Gastroesophageal sphincter (tissue), 4 donors: ENCODE measurements at regions not wholly inside any gene's neighbourhood (a gene's known extent, or its start where the extent isn't known, plus 50 kb on each side); places are given as distances from the start of the nearest gene placed in this dataset.

Experiments used
- ATAC-seq: fragments of 150-250 bp; one replicate; pipeline ENCODE4 v1.9.1; 2016; ENCODE audit warnings: mild to moderate bottlenecking, moderate library complexity
- H3K27ac ChIP-seq, 4 donors: fragments of 200-600 bp; sonication (generic) in 3 of 4; 1 replicate in 3 of 4; 2 replicates in 1 of 4; pipeline ENCODE4 v1.5.1; 2016 to 2019
- H3K27me3 ChIP-seq: fragments of 200-600 bp; sonication (generic); one replicate; pipeline ENCODE4 v1.5.1; 2019
- H3K36me3 ChIP-seq, 2 donors: fragments of 200-600 bp; sonication (generic); one replicate each; pipeline ENCODE4 v1.5.1; 2019; ENCODE audit warnings: control low read depth in 1 of 2
- H3K4me1 ChIP-seq, 3 donors: fragments of 200-600 bp; sonication (generic); 1 replicate in 2 of 3; 2 replicates in 1 of 3; pipeline ENCODE4 v1.5.1; 2016 to 2019; ENCODE audit warnings: control low read depth in 2 of 3
- H3K4me3 ChIP-seq, 2 donors: fragments of 200-600 bp; sonication (generic); one replicate each; pipeline ENCODE4 v1.5.1; 2019; ENCODE audit warnings: mild to moderate bottlenecking in 1 of 2, moderate library complexity in 1 of 2
- H3K9me3 ChIP-seq, 3 donors: fragments of 200-600 bp; sonication (generic); one replicate each; pipeline ENCODE4 v1.5.1; 2017 to 2019; ENCODE audit warnings: control low read depth in 2 of 3
- CTCF ChIP-seq, 4 experiments: fragments of 200-600 bp in 2 of 4; fragments of 450-650 bp in 2 of 4; sonication (generic) in 1 of 4; IDR thresholded peaks; one replicate each; pipeline ENCODE4 v1.5.1; 2017 to 2019; ENCODE audit warnings: antibody characterized with exemption in 4 of 4, mild to moderate bottlenecking in 2 of 4, moderate library complexity in 2 of 4
- EP300 ChIP-seq: sonication (generic); formaldehyde crosslinking; IDR thresholded peaks from one replicate; pipeline ENCODE4 v1.6.1; 2017; ENCODE audit warnings: antibody characterized with exemption, mild to moderate bottlenecking
- POLR2A ChIP-seq, 2 donors: fragments of 450-650 bp; IDR thresholded peaks; one replicate each; pipeline ENCODE4 v1.6.1; 2017; ENCODE audit warnings: antibody characterized with exemption in 2 of 2, mild to moderate bottlenecking in 2 of 2, moderate library complexity in 1 of 2
- POLR2AphosphoS5 ChIP-seq: sonication (generic); formaldehyde crosslinking; IDR thresholded peaks from one replicate; pipeline ENCODE4 v1.6.1; 2017; ENCODE audit warnings: antibody characterized with exemption
- WGBS, 2 donors: methylation state at CpG; one replicate each; pipeline ENCODE4 v1.1.5; 2018; ENCODE audit warnings: low coverage in 1 of 2; 5-methylcytosine and 5-hydroxymethylcytosine counted together

- Histone ChIP-seq H3K36me3 (no peaks in the 10 kb centered on the region), H3K27me3 (no peaks in the 10 kb centered on the region), H3K4me1 (no peaks in the 10 kb centered on the region), H3K27ac (no peak overlapping the region), H3K9me3 (no peaks in the 10 kb centered on the region), H3K4me3 (no peak overlapping the region)
- ATAC-seq = no peak
- 79 to 80% methylated on average over 2 to 4 of the region's 4 CpGs for WGBS, 2 donors
- TF ChIP-seq CTCF (IDR thresholded peaks at IDR 0.05) (peak in 1 of 4 experiments; percentile 31), EP300 (no peak)
Observed at GRCh38 chr7:46129831-46130230, 208.8 kb upstream of the IGFBP3 start.

GRCh38 chr7:46127814-46128213 lies 206.7 kb upstream of the IGFBP3 start:
- TF ChIP-seq EP300 (no peak), CTCF (IDR thresholded peaks at IDR 0.05) (no peak), POLR2AphosphoS5 (no peak), POLR2A (IDR thresholded peaks at IDR 0.05) (no peak)
- Histone ChIP-seq H3K27me3 (no peaks in the 10 kb centered on the region), H3K9me3 (no peaks in the 10 kb centered on the region), H3K4me3 (no peak overlapping the region), H3K36me3 (no peaks in the 10 kb centered on the region), H3K4me1 (no peaks in the 10 kb centered on the region), H3K27ac (no peak overlapping the region)
- WGBS, 2 donors = 71 to 72% methylated on average over 2 of the region's 2 CpGs
- ATAC-seq = no peak

GRCh38 chr7:46126675-46127300 lies 205.7 kb upstream of the IGFBP3 start:
- WGBS, 2 donors = 81 to 93% methylated on average over 2 of the region's 2 CpGs
- no peaks in the 10 kb centered on the region for H3K36me3 ChIP-seq
- TF ChIP-seq POLR2A (IDR thresholded peaks at IDR 0.05) (no peak), CTCF (IDR thresholded peaks at IDR 0.05) (no peak)

GRCh38 chr7:46123756-46124343 lies 202.8 kb upstream of the IGFBP3 start:
- H3K4me3 ChIP-seq = no peak overlapping the region
- ATAC-seq = no peak
- TF ChIP-seq POLR2A (IDR thresholded peaks at IDR 0.05) = no peak
- H3K9me3 ChIP-seq = no peaks in the 10 kb centered on the region
- no peak overlapping the region for H3K27ac ChIP-seq
- no peaks in the 10 kb centered on the region for H3K36me3 ChIP-seq
- H3K4me1 ChIP-seq = no peaks in the 10 kb centered on the region
- WGBS, 2 donors = 67 to 86% methylated on average over 3 of the region's 3 CpGs
- no peaks in the 10 kb centered on the region for H3K27me3 ChIP-seq

More at GRCh38 chr7:46126675-46127300, 205.7 kb upstream of the IGFBP3 start:
- H3K4me1 ChIP-seq = no peaks in the 10 kb centered on the region
- no peaks in the 10 kb centered on the region for H3K27me3 ChIP-seq
- H3K4me3 ChIP-seq = no peak overlapping the region
- ATAC-seq = no peak
- H3K27ac ChIP-seq = no peak overlapping the region
- no peaks in the 10 kb centered on the region for H3K9me3 ChIP-seq

GRCh38 chr7:46115410-46115809 lies 194.3 kb upstream of the IGFBP3 start:
- ATAC-seq = no peak
- no peaks in the 10 kb centered on the region for H3K36me3 ChIP-seq
- WGBS, 2 donors = 70 to 83% methylated on average over 2 to 3 of the region's 3 CpGs
- H3K27ac ChIP-seq = no peak overlapping the region
- no peaks in the 10 kb centered on the region for H3K4me1 ChIP-seq
- H3K9me3 ChIP-seq = peaks cover 0 to 3% (median 0%) of the 10 kb centered on the region in 3 donors
- no peaks in the 10 kb centered on the region for H3K27me3 ChIP-seq
- no peak overlapping the region for H3K4me3 ChIP-seq
- TF ChIP-seq CTCF (IDR thresholded peaks at IDR 0.05) = no peak
- no peak for TF ChIP-seq EP300
- TF ChIP-seq POLR2A (IDR thresholded peaks at IDR 0.05) = no peak
- TF ChIP-seq POLR2AphosphoS5 = no peak
